Activated CD8-positive, alpha-beta T cell treated with anti-CD3 and anti-CD28 coated beads, Interleukin-2, amount 10 ng/mL, durations not matched to agents 7 days and 5 days (primary cell): ENCODE measurements at regions not wholly inside any gene's neighbourhood (a gene's known extent, or its start where the extent isn't known, plus 50 kb on each side); places are given as distances from the start of the nearest gene placed in this dataset.

Experiments
- ATAC-seq: fragments of 150-1000 bp; cut with Tn5 transposase; one replicate; pipeline ENCODE4 v1.10.0; 2021; ENCODE audit warnings: moderate library complexity
- CTCF ChIA-PET: fragments of 350-600 bp; sonication (Branson Sonifier 250); formaldehyde crosslinking; loops from one replicate; lab custom pipeline; 2021; ENCODE audit warnings: antibody characterized with exemption; lab: Charles Lee
- POLR2A ChIA-PET: fragments of 350-600 bp; sonication (Branson Sonifier 250); formaldehyde crosslinking; loops from one replicate; lab custom pipeline; 2021; ENCODE audit warnings: antibody characterized with exemption; lab: Charles Lee
- DNase-seq: peaks from one replicate; pipeline ENCODE4 v3.0.0-alpha.2; 2020
- H3K27ac Mint-ChIP-seq: one replicate; pipeline ENCODE4 v1.8.0; 2021; ENCODE audit warnings: mild to moderate bottlenecking, mixed read lengths
- H3K27me3 Mint-ChIP-seq: one replicate; pipeline ENCODE4 v1.8.0; 2021; ENCODE audit warnings: low read depth, mixed read lengths
- H3K36me3 Mint-ChIP-seq: one replicate; pipeline ENCODE4 v1.8.0; 2021; ENCODE audit warnings: low read depth, mixed read lengths
- H3K4me1 Mint-ChIP-seq: one replicate; pipeline ENCODE4 v1.8.0; 2021; ENCODE audit warnings: low read depth, mixed read lengths
- H3K4me3 Mint-ChIP-seq: one replicate; pipeline ENCODE4 v1.8.0; 2021; ENCODE audit warnings: mild to moderate bottlenecking, mixed read lengths
- H3K9me3 Mint-ChIP-seq: one replicate; pipeline ENCODE4 v1.8.0; 2022; ENCODE audit warnings: mixed read lengths; ENCODE audit not compliant: insufficient read depth

GRCh38 chr13:44191103-44191502 lies 182.5 kb upstream of the SERP2 start:
- no peak for ATAC-seq
- no peaks in the 10 kb centered on the region for H3K36me3 Mint-ChIP-seq
- H3K4me3 Mint-ChIP-seq: no peak overlapping the region
- H3K9me3 Mint-ChIP-seq: no peaks in the 10 kb centered on the region
- POLR2A ChIA-PET: interaction anchor here (0.6 to 1.0 kb wide), 2 partner anchors 246 to 435 kb away, joined by 3 read pairs; no protein-coding TSS in a partner anchor
- peaks cover 25% of the 10 kb centered on the region for H3K4me1 Mint-ChIP-seq
- no peak overlapping the region for H3K27ac Mint-ChIP-seq
- peaks cover 33% of the 10 kb centered on the region for H3K27me3 Mint-ChIP-seq
- no peak for DNase-seq
- CTCF ChIA-PET: interaction anchor here (0.8 to 2.5 kb wide), 10 partner anchors 13 to 248 kb away, joined by 3 to 21 read pairs (median 3); no protein-coding TSS in a partner anchor

GRCh38 chr13:44191504-44192171 lies 182.0 kb upstream of the SERP2 start:
- Mint-ChIP-seq H3K9me3 (no peaks in the 10 kb centered on the region), H3K27me3 (peaks cover 33% of the 10 kb centered on the region), H3K4me1 (peaks cover 30% of the 10 kb centered on the region), H3K4me3 (no peak overlapping the region), H3K36me3 (no peaks in the 10 kb centered on the region), H3K27ac (peak overlapping the region; percentile 23)
- ChIA-PET POLR2A (interaction anchor here (0.6 kb wide), 1 partner anchor 434 kb away, joined by 3 read pairs; no protein-coding TSS in a partner anchor), CTCF (interaction anchor here (0.8 to 2.5 kb wide), 10 partner anchors 13 to 247 kb away, joined by 3 to 21 read pairs (median 3); no protein-coding TSS in a partner anchor)
- peak; percentile 44 for DNase-seq
- peak; percentile 74 for ATAC-seq

- no peaks in the 10 kb centered on the region for H3K36me3 Mint-ChIP-seq
- H3K4me1 Mint-ChIP-seq: peaks cover 51% of the 10 kb centered on the region
- CTCF ChIA-PET: no interaction called here
- H3K9me3 Mint-ChIP-seq: no peaks in the 10 kb centered on the region
- H3K27me3 Mint-ChIP-seq: peaks cover 35% of the 10 kb centered on the region
- no peak for DNase-seq
- H3K4me3 Mint-ChIP-seq: no peak overlapping the region
- ATAC-seq: no peak
- H3K27ac Mint-ChIP-seq: no peak overlapping the region
- POLR2A ChIA-PET: no interaction called here
Observed at GRCh38 chr13:44193731-44194130, 179.9 kb upstream of the SERP2 start.

- Mint-ChIP-seq H3K36me3 (no peaks in the 10 kb centered on the region), H3K4me1 (peaks cover 53% of the 10 kb centered on the region), H3K4me3 (no peak overlapping the region), H3K27me3 (peaks cover 38% of the 10 kb centered on the region), H3K27ac (no peak overlapping the region), H3K9me3 (no peaks in the 10 kb centered on the region)
- ChIA-PET POLR2A (no interaction called here), CTCF (no interaction called here)
- ATAC-seq (no peak), DNase-seq (peak; percentile 23)
Observed at GRCh38 chr13:44195245-44195644, 178.4 kb upstream of the SERP2 start.

- Mint-ChIP-seq H3K27me3 (peaks cover 37% of the 10 kb centered on the region), H3K4me1 (peaks cover 52% of the 10 kb centered on the region), H3K9me3 (no peaks in the 10 kb centered on the region), H3K4me3 (no peak overlapping the region), H3K36me3 (no peaks in the 10 kb centered on the region), H3K27ac (no peak overlapping the region)
- ChIA-PET POLR2A (no interaction called here), CTCF (no interaction called here)
- DNase-seq (no peak), ATAC-seq (no peak)
Observed at GRCh38 chr13:44196196-44196751, 177.3 kb upstream of the SERP2 start.

- peak overlapping the region; percentile 40 for H3K27ac Mint-ChIP-seq
- peaks cover 24% of the 10 kb centered on the region for H3K27me3 Mint-ChIP-seq
- ChIA-PET CTCF (interaction anchor here (1.1 kb wide), 1 partner anchor 61 kb away, joined by 3 read pairs; no protein-coding TSS in a partner anchor), POLR2A (no interaction called here)
- H3K9me3 Mint-ChIP-seq: no peaks in the 10 kb centered on the region
- H3K36me3 Mint-ChIP-seq: no peaks in the 10 kb centered on the region
- H3K4me1 Mint-ChIP-seq: peaks cover 44% of the 10 kb centered on the region
- ATAC-seq (peak; percentile 89), DNase-seq (peak; percentile 35)
- H3K4me3 Mint-ChIP-seq: no peak overlapping the region
Observed at GRCh38 chr13:44197791-44198770, 175.5 kb upstream of the SERP2 start.

- no peak for DNase-seq
- Mint-ChIP-seq H3K4me1 (peaks cover 44% of the 10 kb centered on the region), H3K4me3 (no peak overlapping the region), H3K27me3 (peaks cover 23% of the 10 kb centered on the region), H3K9me3 (no peaks in the 10 kb centered on the region), H3K27ac (no peak overlapping the region), H3K36me3 (no peaks in the 10 kb centered on the region)
- ATAC-seq: no peak
- ChIA-PET CTCF (interaction anchor here (1.1 kb wide), 1 partner anchor 60 kb away, joined by 3 read pairs; no protein-coding TSS in a partner anchor), POLR2A (no interaction called here)
Observed at GRCh38 chr13:44198826-44199225, 174.8 kb upstream of the SERP2 start.

GRCh38 chr13:44199627-44200207 lies 173.9 kb upstream of the SERP2 start:
- H3K27me3 Mint-ChIP-seq: peaks cover 25% of the 10 kb centered on the region
- H3K4me1 Mint-ChIP-seq: peaks cover 42% of the 10 kb centered on the region
- ChIA-PET POLR2A (no interaction called here), CTCF (no interaction called here)
- DNase-seq: no peak
- no peak overlapping the region for H3K27ac Mint-ChIP-seq
- H3K9me3 Mint-ChIP-seq: no peaks in the 10 kb centered on the region
- no peak overlapping the region for H3K4me3 Mint-ChIP-seq
- no peaks in the 10 kb centered on the region for H3K36me3 Mint-ChIP-seq
- ATAC-seq: no peak

- CTCF ChIA-PET: no interaction called here
- no peak for ATAC-seq
- POLR2A ChIA-PET: no interaction called here
- DNase-seq: no peak
- H3K9me3 Mint-ChIP-seq: no peaks in the 10 kb centered on the region
- peaks cover 21% of the 10 kb centered on the region for H3K27me3 Mint-ChIP-seq
- no peak overlapping the region for H3K27ac Mint-ChIP-seq
- H3K4me1 Mint-ChIP-seq: no peaks in the 10 kb centered on the region
- no peak overlapping the region for H3K4me3 Mint-ChIP-seq
- H3K36me3 Mint-ChIP-seq: no peaks in the 10 kb centered on the region
Observed at GRCh38 chr13:44206434-44206833, 167.2 kb upstream of the SERP2 start.

- peaks cover 21% of the 10 kb centered on the region for H3K27me3 Mint-ChIP-seq
- no peak for ATAC-seq
- no peaks in the 10 kb centered on the region for H3K4me1 Mint-ChIP-seq
- no peak for DNase-seq
- no peaks in the 10 kb centered on the region for H3K36me3 Mint-ChIP-seq
- H3K9me3 Mint-ChIP-seq: no peaks in the 10 kb centered on the region
- no peak overlapping the region for H3K27ac Mint-ChIP-seq
- POLR2A ChIA-PET: no interaction called here
- no peak overlapping the region for H3K4me3 Mint-ChIP-seq
- CTCF ChIA-PET: no interaction called here
Observed at GRCh38 chr13:44207476-44207875, 166.1 kb upstream of the SERP2 start.

- Mint-ChIP-seq H3K4me1 (no peaks in the 10 kb centered on the region), H3K36me3 (no peaks in the 10 kb centered on the region), H3K4me3 (no peak overlapping the region), H3K9me3 (no peaks in the 10 kb centered on the region), H3K27me3 (peaks cover 15% of the 10 kb centered on the region), H3K27ac (no peak overlapping the region)
- CTCF ChIA-PET: no interaction called here
- DNase-seq (no peak), ATAC-seq (no peak)
- POLR2A ChIA-PET: no interaction called here
Observed at GRCh38 chr13:44210525-44210924, 163.1 kb upstream of the SERP2 start.
